SK-N-MC (cell line): ENCODE measurements at regions not wholly inside any gene's neighbourhood (a gene's known extent, or its start where the extent isn't known, plus 50 kb on each side); places are given as distances from the start of the nearest gene placed in this dataset.

Experiments
- EZH2 ChIP-seq: fragments of 200-600 bp; sonication (generic); IDR thresholded peaks from one replicate; pipeline ENCODE4 v1.6.1; 2017; ENCODE audit warnings: antibody characterized with exemption
- POLR2AphosphoS5 ChIP-seq: IDR thresholded peaks from 2 replicates; pipeline ENCODE4 v1.6.1; 2012; ENCODE audit warnings: mild to moderate bottlenecking, low read depth, low read length, borderline replicate concordance

- no peak for TF ChIP-seq EZH2
- no peak for TF ChIP-seq POLR2AphosphoS5
Observed at GRCh38 chr12:24423611-24424010, 474.1 kb upstream of the SOX5 start.
